K562 (cell line): ENCODE measurements at regions not wholly inside any gene's neighbourhood (a gene's known extent, or its start where the extent isn't known, plus 50 kb on each side); places are given as distances from the start of the nearest gene placed in this dataset.

Source experiments
- BRF1 ChIP-seq: IDR thresholded peaks from 3 replicates; pipeline ENCODE4 v1.6.1; 2011; ENCODE audit warnings: borderline replicate concordance, mild to moderate bottlenecking; ENCODE audit not compliant: insufficient read length; ENCODE audit errors: extremely low read depth
- CBX8 ChIP-seq: fragments of 200-600 bp; sonication (generic); IDR thresholded peaks from 2 replicates; pipeline ENCODE4 v1.6.1; 2012; ENCODE audit warnings: borderline replicate concordance, mixed run types, low read depth, mild to moderate bottlenecking, moderate library complexity, mixed read lengths, low read length, control low read depth, inconsistent platforms; ENCODE audit not compliant: poor library complexity, severe bottlenecking; ENCODE audit errors: extremely low read depth
- E2F4 ChIP-seq: sonication (generic); formaldehyde crosslinking; IDR thresholded peaks from 2 replicates; pipeline ENCODE4 v1.8.0; 2022; ENCODE audit warnings: mild to moderate bottlenecking, low read depth, missing genetic modification reagents
- FOXA1 ChIP-seq: fragments of 450-650 bp; IDR thresholded peaks from 2 replicates; pipeline ENCODE4 v1.6.1; 2016; ENCODE audit warnings: mild to moderate bottlenecking, borderline replicate concordance
- KLF16 ChIP-seq: IDR thresholded peaks from 2 replicates; pipeline ENCODE4 v1.6.1; 2016; ENCODE audit warnings: antibody characterized with exemption
- SRSF7 ChIP-seq: fragments of 200-400 bp; formaldehyde crosslinking; optimal IDR thresholded peaks from 2 replicates; pipeline ENCODE3; 2017; ENCODE audit warnings: mild to moderate bottlenecking, low read depth, low read length
- ZBTB49 ChIP-seq: sonication (generic); formaldehyde crosslinking; IDR thresholded peaks from 2 replicates; pipeline ENCODE4 v1.8.0; 2022; ENCODE audit warnings: missing genetic modification reagents, mild to moderate bottlenecking, borderline replicate concordance
- ZNF280A ChIP-seq: fragments of 450-650 bp; IDR thresholded peaks from 2 replicates; pipeline ENCODE4 v1.6.1; 2018; ENCODE audit warnings: mild to moderate bottlenecking, low read depth; ENCODE audit not compliant: partially characterized antibody
- ZNF449 ChIP-seq: fragments of 250-450 bp; sonication (Bioruptor Pico); IDR thresholded peaks from 2 replicates; pipeline ENCODE4 v1.8.0; 2022; ENCODE audit warnings: moderate library complexity, mild to moderate bottlenecking, inconsistent platforms

GRCh38 chr13:25032160-25032559 lies 63.8 kb upstream of the PABPC3 start (continued):
- no peak for TF ChIP-seq ZNF280A
- TF ChIP-seq CBX8 = no peak
- no peak for TF ChIP-seq ZBTB49 (CRISPR knock-in tag)
- no peak for TF ChIP-seq E2F4
- TF ChIP-seq FOXA1 = no peak
- TF ChIP-seq SRSF7 = no peak
- no peak for TF ChIP-seq KLF16
- no peak for TF ChIP-seq BRF1
- no peak for TF ChIP-seq ZNF449
